H1 (cell line): ENCODE measurements at regions not wholly inside any gene's neighbourhood (a gene's known extent, or its start where the extent isn't known, plus 50 kb on each side); places are given as distances from the start of the nearest gene placed in this dataset.

ENCODE experiments used
- BRCA1 ChIP-seq: IDR thresholded peaks from 2 replicates; pipeline ENCODE4 v1.6.1; 2012; ENCODE audit warnings: low read depth, low read length, improper control_type of control experiment
- CBX8 ChIP-seq: fragments of 300-800, 300-1000 bp; sonication (generic); IDR thresholded peaks from 2 replicates; pipeline ENCODE4 v1.7.1; 2016; ENCODE audit warnings: low read depth, low read length, borderline replicate concordance
- GABPA ChIP-seq: IDR thresholded peaks from 2 replicates; pipeline ENCODE4 v1.6.1; 2011; ENCODE audit warnings: mild to moderate bottlenecking, low read length, moderate library complexity, borderline replicate concordance; ENCODE audit not compliant: insufficient read depth
- POU5F1 ChIP-seq: IDR thresholded peaks from 2 replicates; pipeline ENCODE4 v1.6.1; 2011; ENCODE audit warnings: low read depth, mild to moderate bottlenecking, low read length, moderate library complexity
- SAP30 ChIP-seq: fragments of 300-600 bp; sonication (generic); IDR thresholded peaks from 2 replicates; pipeline ENCODE4 v1.7.1; 2012; ENCODE audit warnings: low read length, moderate library complexity, mild to moderate bottlenecking, inconsistent platforms; ENCODE audit not compliant: insufficient read depth, insufficient replicate concordance
- SIX5 ChIP-seq: IDR thresholded peaks from 2 replicates; pipeline ENCODE4 v1.6.1; 2011; ENCODE audit warnings: mild to moderate bottlenecking, low read depth, low read length
- SP1 ChIP-seq: IDR thresholded peaks from 2 replicates; pipeline ENCODE4 v1.6.1; 2011; ENCODE audit warnings: low read depth, low read length
- TAF7 ChIP-seq: optimal IDR thresholded peaks from 2 replicates; pipeline ENCODE3; 2011; ENCODE audit warnings: low read depth, mild to moderate bottlenecking, inconsistent platforms, low read length, moderate library complexity, borderline replicate concordance

DNA sequence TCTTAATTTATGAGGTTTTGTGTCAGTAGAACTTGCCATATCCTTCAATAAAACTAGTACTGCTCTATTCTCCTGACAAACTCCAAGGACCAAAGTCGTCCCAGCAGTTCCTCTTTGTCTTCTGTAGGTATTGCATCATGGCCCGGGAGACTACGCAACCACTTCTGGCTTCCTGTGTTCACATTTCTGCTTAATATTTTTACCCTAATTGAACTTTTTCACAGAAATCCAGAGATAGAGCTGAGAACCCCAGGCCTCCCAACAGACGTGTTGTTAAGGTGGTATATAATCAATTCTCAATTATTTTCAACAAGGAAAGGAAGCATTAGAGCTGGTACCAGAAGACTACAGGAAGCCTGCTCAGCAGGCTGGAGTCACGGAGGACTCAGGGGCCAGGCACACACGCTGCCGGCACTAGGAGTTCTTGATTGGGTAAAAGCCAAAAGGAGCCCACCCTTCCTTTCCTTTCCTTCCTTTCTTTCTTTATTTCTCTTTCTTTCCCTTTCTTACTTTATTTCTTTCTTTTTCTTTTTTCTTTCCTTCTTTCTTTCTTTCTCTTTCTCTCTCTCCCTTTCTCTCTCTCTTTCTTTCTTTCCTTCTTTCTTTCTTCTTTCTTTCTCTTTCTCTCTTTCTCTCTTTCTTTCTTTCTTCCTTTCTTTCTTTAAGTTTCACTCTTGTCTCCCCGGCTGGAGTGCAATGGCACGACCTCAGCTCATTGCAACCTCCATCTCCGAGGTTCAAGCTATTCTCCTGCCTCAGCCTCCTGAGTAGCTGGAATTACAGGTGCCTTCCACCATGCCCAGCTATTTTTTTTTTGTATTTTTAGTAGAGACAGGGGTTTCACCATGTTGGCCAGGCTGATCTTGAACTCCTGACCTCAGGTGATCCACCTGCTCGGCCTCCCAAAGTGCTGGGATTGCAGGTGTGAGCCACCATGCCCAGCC lies 173.7 kb downstream of the ZBTB18 start (continued):
- TF ChIP-seq CBX8: no peak
- TF ChIP-seq SIX5: no peak
- no peak for TF ChIP-seq TAF7
- no peak for TF ChIP-seq POU5F1
- no peak for TF ChIP-seq SP1
- TF ChIP-seq GABPA: no peak
- TF ChIP-seq BRCA1: no peak
- no peak for TF ChIP-seq SAP30
- TF ChIP-seq, all 59 proteins: peak for 0
